ENCODE measurements at regions not wholly inside any gene's neighbourhood (a gene's known extent, or its start where the extent isn't known, plus 50 kb on each side); places are given as distances from the start of the nearest gene placed in this dataset.

DNA sequence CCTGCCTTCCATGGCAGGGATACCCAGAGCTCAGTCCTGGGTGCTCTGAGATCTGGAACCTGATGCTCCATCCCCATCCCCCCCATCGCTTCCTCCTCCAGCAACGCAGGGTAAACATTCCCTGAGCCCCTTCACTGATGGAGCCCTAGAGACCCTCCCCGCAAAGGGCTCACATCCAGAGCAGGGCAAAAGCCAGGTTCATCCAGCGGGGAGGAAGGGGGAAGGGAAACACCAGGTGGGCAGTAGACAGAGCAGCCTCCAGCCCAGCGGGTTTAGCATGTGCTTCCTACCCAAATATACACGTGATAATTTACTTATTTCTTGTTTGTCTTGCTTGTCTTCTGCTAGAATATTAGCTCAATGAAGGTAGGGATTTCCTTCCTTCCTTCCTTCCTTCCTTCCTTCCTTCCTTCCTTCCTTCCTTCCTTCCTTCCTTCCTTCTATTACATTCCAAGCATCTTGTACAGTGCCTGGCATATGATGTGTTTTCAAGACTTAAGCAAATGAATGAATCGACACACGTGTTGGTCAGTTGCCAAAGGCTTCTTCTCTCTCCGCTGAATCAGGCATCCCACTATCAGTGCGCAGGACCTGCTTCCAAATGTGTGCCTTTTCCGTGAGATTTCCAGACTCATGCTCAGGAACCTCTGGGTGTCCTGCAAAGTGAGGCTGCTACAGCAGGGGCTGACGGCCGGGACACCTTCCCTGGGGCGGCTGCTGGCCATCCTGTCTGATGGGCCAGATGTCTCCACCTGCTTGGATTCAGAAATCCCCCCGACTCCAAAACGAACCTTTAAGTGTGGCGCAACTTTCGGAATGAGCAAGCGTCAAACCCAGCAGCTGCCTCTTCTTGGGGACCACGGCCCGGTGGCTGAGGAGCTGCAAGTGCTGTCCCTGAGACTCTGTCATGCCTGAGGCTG lies 955.1 kb downstream of the BRD1 start:
- H3K4me1 ChIP-seq = no peaks in the 10 kb centered on the region
- WGBS, 2 donors = 63 to 72% methylated on average over 9 to 19 of the region's 21 CpGs
- intact Hi-C loops (cut with DNase I) = no loop called here
- H3K27ac ChIP-seq = no peak overlapping the region
- no peak overlapping the region for H3K4me3 ChIP-seq
- H3K9me3 ChIP-seq = no peaks in the 10 kb centered on the region
- TF ChIP-seq, protein P1, sequence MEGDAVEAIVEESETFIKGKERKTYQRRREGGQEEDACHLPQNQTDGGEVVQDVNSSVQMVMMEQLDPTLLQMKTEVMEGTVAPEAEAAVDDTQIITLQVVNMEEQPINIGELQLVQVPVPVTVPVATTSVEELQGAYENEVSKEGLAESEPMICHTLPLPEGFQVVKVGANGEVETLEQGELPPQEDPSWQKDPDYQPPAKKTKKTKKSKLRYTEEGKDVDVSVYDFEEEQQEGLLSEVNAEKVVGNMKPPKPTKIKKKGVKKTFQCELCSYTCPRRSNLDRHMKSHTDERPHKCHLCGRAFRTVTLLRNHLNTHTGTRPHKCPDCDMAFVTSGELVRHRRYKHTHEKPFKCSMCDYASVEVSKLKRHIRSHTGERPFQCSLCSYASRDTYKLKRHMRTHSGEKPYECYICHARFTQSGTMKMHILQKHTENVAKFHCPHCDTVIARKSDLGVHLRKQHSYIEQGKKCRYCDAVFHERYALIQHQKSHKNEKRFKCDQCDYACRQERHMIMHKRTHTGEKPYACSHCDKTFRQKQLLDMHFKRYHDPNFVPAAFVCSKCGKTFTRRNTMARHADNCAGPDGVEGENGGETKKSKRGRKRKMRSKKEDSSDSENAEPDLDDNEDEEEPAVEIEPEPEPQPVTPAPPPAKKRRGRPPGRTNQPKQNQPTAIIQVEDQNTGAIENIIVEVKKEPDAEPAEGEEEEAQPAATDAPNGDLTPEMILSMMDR (IDR thresholded peaks at IDR 0.05) = no peak
- TF ChIP-seq POLR2A (IDR thresholded peaks at IDR 0.05) = no peak
- H3K36me3 ChIP-seq = no peaks in the 10 kb centered on the region
- peaks cover 0 to 30% (median 0%) of the 10 kb centered on the region in 4 donors for H3K27me3 ChIP-seq
- DNase-seq = no peak

DNA sequence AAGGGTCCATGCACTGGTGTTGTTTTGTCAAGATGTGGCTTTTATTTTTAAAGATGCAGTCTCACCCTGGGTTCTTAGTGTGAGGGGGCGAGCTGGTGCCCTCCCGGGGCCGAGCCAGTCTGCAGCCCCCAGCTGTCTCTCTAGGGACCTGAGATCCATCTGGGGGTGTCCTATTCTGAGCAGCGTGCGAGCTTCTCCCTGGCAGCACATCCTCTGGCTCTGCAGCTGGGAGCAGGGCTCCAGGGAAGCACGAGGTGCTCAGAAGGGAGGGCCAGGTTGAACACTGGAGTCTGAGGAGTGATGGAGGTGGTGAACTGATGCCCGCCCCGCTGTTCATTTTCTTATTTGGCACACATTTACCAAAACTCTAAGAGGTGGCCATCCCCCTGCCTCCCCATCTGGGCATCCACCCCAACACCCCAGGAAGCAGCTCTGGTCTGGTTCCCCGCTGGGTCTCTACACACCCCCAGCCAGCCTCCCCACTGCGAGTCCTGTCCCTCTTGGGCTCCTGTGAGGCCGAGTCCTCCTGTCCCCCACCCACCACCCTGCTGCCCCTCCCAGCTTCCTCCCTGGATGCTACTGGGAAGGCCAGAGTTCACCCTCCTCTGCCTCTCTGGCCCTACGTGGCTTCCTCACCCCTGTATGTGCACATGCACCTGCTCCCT lies 956.4 kb downstream of the BRD1 start:
- DNase-seq = no peak
- TF ChIP-seq POLR2A (IDR thresholded peaks at IDR 0.05) = no peak
- TF ChIP-seq, protein P1 (IDR thresholded peaks at IDR 0.05) = no peak
- H3K9me3 ChIP-seq = no peaks in the 10 kb centered on the region
- H3K4me1 ChIP-seq = no peaks in the 10 kb centered on the region
- peaks cover 0 to 35% (median 0%) of the 10 kb centered on the region in 4 donors for H3K27me3 ChIP-seq
- H3K27ac ChIP-seq = no peak overlapping the region
- WGBS, 2 donors = 68 to 70% methylated on average over 8 to 9 of the region's 12 CpGs
- intact Hi-C loops (cut with DNase I) = no loop called here
- no peak overlapping the region for H3K4me3 ChIP-seq
- H3K36me3 ChIP-seq = no peaks in the 10 kb centered on the region

- H3K36me3 ChIP-seq = no peaks in the 10 kb centered on the region
- TF ChIP-seq, protein P1 (IDR thresholded peaks at IDR 0.05) = no peak
- TF ChIP-seq POLR2A (IDR thresholded peaks at IDR 0.05) = no peak
- no peaks in the 10 kb centered on the region for H3K4me1 ChIP-seq
- intact Hi-C loops (cut with DNase I) = no loop called here
- no peak overlapping the region for H3K27ac ChIP-seq
- no peaks in the 10 kb centered on the region for H3K9me3 ChIP-seq
- WGBS, 2 donors = 72 to 94% methylated on average over 2 to 6 of the region's 13 CpGs
- no peak overlapping the region for H3K4me3 ChIP-seq
- no peak for DNase-seq
- H3K27me3 ChIP-seq = peaks cover 0 to 41% (median 0%) of the 10 kb centered on the region in 4 donors
Measured at GRCh38 chr22:48870436-48870835, 957.2 kb downstream of the BRD1 start.

DNA sequence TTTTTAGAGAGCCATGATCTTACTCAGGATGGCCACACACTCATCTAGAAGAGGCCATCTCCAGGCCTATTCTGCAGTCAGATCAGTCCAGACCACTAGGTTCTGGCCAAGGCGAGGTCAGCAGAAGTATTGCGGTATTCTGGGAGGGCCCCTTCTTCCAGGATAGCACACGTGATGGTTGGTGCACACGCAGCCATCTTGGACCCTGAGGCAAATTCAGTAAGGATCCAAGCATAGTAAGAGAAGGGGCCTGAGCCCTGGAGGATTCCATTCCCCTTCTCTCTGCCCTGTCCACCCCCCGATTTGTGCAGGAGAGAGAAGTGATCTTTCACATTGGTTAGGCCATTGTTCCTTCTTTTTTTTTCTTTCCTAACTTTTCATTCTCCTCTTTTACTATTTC lies 957.9 kb downstream of the BRD1 start:
- intact Hi-C loops (cut with DNase I) = no loop called here
- peaks cover 0 to 40% (median 0%) of the 10 kb centered on the region in 4 donors for H3K27me3 ChIP-seq
- H3K9me3 ChIP-seq = no peaks in the 10 kb centered on the region
- no peak overlapping the region for H3K4me3 ChIP-seq
- DNase-seq = no peak
- no peaks in the 10 kb centered on the region for H3K4me1 ChIP-seq
- no peak overlapping the region for H3K27ac ChIP-seq
- no peaks in the 10 kb centered on the region for H3K36me3 ChIP-seq
- 79 to 93% methylated on average over 3 to 5 of the region's 5 CpGs for WGBS, 2 donors
- TF ChIP-seq, protein P1 (IDR thresholded peaks at IDR 0.05) = no peak
- TF ChIP-seq POLR2A (IDR thresholded peaks at IDR 0.05) = no peak

GRCh38 chr22:48869161-48869560 lies 958.5 kb downstream of the BRD1 start:
- TF ChIP-seq, protein P1 (IDR thresholded peaks at IDR 0.05) = no peak
- no peak for TF ChIP-seq POLR2A (IDR thresholded peaks at IDR 0.05)
- H3K9me3 ChIP-seq = no peaks in the 10 kb centered on the region
- no peak overlapping the region for H3K4me3 ChIP-seq
- H3K27ac ChIP-seq = no peak overlapping the region
- peaks cover 0 to 46% (median 0%) of the 10 kb centered on the region in 4 donors for H3K27me3 ChIP-seq
- no peaks in the 10 kb centered on the region for H3K4me1 ChIP-seq
- WGBS, 2 donors = 66 to 77% methylated on average over 10 to 11 of the region's 12 CpGs
- no peaks in the 10 kb centered on the region for H3K36me3 ChIP-seq
- no peak for DNase-seq
- intact Hi-C loops (cut with DNase I) = no loop called here

All from esophagus squamous epithelium (tissue), 5 donors.